ENCODE measurements at regions not wholly inside any gene's neighbourhood (a gene's known extent, or its start where the extent isn't known, plus 50 kb on each side); places are given as distances from the start of the nearest gene placed in this dataset.

- TF ChIP-seq, protein P1, sequence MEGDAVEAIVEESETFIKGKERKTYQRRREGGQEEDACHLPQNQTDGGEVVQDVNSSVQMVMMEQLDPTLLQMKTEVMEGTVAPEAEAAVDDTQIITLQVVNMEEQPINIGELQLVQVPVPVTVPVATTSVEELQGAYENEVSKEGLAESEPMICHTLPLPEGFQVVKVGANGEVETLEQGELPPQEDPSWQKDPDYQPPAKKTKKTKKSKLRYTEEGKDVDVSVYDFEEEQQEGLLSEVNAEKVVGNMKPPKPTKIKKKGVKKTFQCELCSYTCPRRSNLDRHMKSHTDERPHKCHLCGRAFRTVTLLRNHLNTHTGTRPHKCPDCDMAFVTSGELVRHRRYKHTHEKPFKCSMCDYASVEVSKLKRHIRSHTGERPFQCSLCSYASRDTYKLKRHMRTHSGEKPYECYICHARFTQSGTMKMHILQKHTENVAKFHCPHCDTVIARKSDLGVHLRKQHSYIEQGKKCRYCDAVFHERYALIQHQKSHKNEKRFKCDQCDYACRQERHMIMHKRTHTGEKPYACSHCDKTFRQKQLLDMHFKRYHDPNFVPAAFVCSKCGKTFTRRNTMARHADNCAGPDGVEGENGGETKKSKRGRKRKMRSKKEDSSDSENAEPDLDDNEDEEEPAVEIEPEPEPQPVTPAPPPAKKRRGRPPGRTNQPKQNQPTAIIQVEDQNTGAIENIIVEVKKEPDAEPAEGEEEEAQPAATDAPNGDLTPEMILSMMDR (IDR thresholded peaks at IDR 0.05), result no peak
- TF ChIP-seq POLR2A (IDR thresholded peaks at IDR 0.05), result no peak
- no peak for TF ChIP-seq EP300 (IDR thresholded peaks at IDR 0.05)
Observed at GRCh38 chr10:28849821-28850220, 172.5 kb downstream of the BAMBI start.
